GM19035 (cell line): ENCODE measurements at regions not wholly inside any gene's neighbourhood (a gene's known extent, or its start where the extent isn't known, plus 50 kb on each side); places are given as distances from the start of the nearest gene placed in this dataset.

Experiments used
- ATAC-seq: cut with Tn5 transposase; IDR thresholded peaks from one replicate; pipeline ENCODE4 v1.9.1; 2021; ENCODE audit not compliant: unreplicated experiment

GRCh38 chr2:8165550-8165949 lies 516.3 kb upstream of the ID2 start:
- no peak for ATAC-seq

GRCh38 chr2:8168022-8168717 lies 513.7 kb upstream of the ID2 start:
- no peak for ATAC-seq

- ATAC-seq: no peak
Observed at GRCh38 chr2:8168876-8169424, 512.9 kb upstream of the ID2 start.

- no peak for ATAC-seq
Observed at GRCh38 chr2:8169443-8169842, 512.4 kb upstream of the ID2 start.

GRCh38 chr2:8170552-8171327 lies 511.1 kb upstream of the ID2 start:
- ATAC-seq: no peak

GRCh38 chr2:8171608-8172007 lies 510.2 kb upstream of the ID2 start:
- ATAC-seq: no peak

GRCh38 chr2:8172661-8173060 lies 509.2 kb upstream of the ID2 start:
- no peak for ATAC-seq

- no peak for ATAC-seq
Observed at GRCh38 chr2:8174641-8175257, 507.1 kb upstream of the ID2 start.

- no peak for ATAC-seq
Observed at GRCh38 chr2:8176887-8177286, 505.0 kb upstream of the ID2 start.

- no peak for ATAC-seq
Observed at GRCh38 chr2:8177566-8177965, 504.3 kb upstream of the ID2 start.

- no peak for ATAC-seq
Observed at GRCh38 chr2:8178911-8179310, 502.9 kb upstream of the ID2 start.

- ATAC-seq: no peak
Observed at GRCh38 chr2:8189316-8189715, 492.5 kb upstream of the ID2 start.

- ATAC-seq: no peak
Observed at GRCh38 chr2:8190279-8190678, 491.6 kb upstream of the ID2 start.

- no peak for ATAC-seq
Observed at GRCh38 chr2:8191427-8191826, 490.4 kb upstream of the ID2 start.

GRCh38 chr2:8193146-8193545 lies 488.7 kb upstream of the ID2 start:
- ATAC-seq: no peak

- no peak for ATAC-seq
Observed at GRCh38 chr2:8193686-8194615, 487.9 kb upstream of the ID2 start.

GRCh38 chr2:8195784-8196183 lies 486.1 kb upstream of the ID2 start:
- ATAC-seq: no peak

GRCh38 chr2:8196316-8196715 lies 485.5 kb upstream of the ID2 start:
- no peak for ATAC-seq

- no peak for ATAC-seq
Observed at GRCh38 chr2:8197101-8197500, 484.8 kb upstream of the ID2 start.

GRCh38 chr2:8197825-8198224 lies 484.0 kb upstream of the ID2 start:
- ATAC-seq: no peak
